Endodermal cell (in vitro differentiated cells): ENCODE measurements at regions not wholly inside any gene's neighbourhood (a gene's known extent, or its start where the extent isn't known, plus 50 kb on each side); places are given as distances from the start of the nearest gene placed in this dataset.

Experiments used
- DNase-seq: peaks from one replicate; pipeline ENCODE4 v3.0.0-alpha.2; 2017
- H3K27ac ChIP-seq: 2 replicates; pipeline ENCODE4 v1.5.1; 2013; ENCODE audit warnings: mild to moderate bottlenecking, low read depth, low read length, moderate library complexity
- H3K27me3 ChIP-seq: 2 replicates; pipeline ENCODE4 v1.6.1; 2013; ENCODE audit warnings: mild to moderate bottlenecking, low read length, moderate library complexity; ENCODE audit not compliant: insufficient read depth, control insufficient read depth, poor library complexity, severe bottlenecking
- H3K36me3 ChIP-seq: 2 replicates; pipeline ENCODE4 v1.7.0; 2013; ENCODE audit warnings: mild to moderate bottlenecking, low read length, moderate library complexity; ENCODE audit not compliant: control insufficient read depth, insufficient read depth
- H3K4me1 ChIP-seq: one replicate; pipeline ENCODE4 v1.7.0; 2013; ENCODE audit warnings: low read length; ENCODE audit not compliant: control insufficient read depth, insufficient read depth
- H3K4me3 ChIP-seq: 2 replicates; pipeline ENCODE4 v1.5.1; 2013; ENCODE audit warnings: mild to moderate bottlenecking, low read length, moderate library complexity
- H3K9ac ChIP-seq: 2 replicates; pipeline ENCODE4 v1.6.1; 2013; ENCODE audit warnings: mild to moderate bottlenecking, low read length, moderate library complexity; ENCODE audit not compliant: poor library complexity, severe bottlenecking; ENCODE audit errors: extremely low read depth
- H3K9me3 ChIP-seq: 2 replicates; pipeline ENCODE4 v1.6.1; 2013; ENCODE audit warnings: mild to moderate bottlenecking, low read length, moderate library complexity; ENCODE audit not compliant: control insufficient read depth
- H3K27ac Mint-ChIP-seq: 2 replicates; pipeline ENCODE4 v1.8.0; 2020; ENCODE audit warnings: mixed read lengths
- H3K27me3 Mint-ChIP-seq: 2 replicates; pipeline ENCODE4 v1.8.0; 2021; ENCODE audit warnings: mild to moderate bottlenecking, mixed read lengths; ENCODE audit not compliant: insufficient read depth
- H3K36me3 Mint-ChIP-seq: 2 replicates; pipeline ENCODE4 v1.8.0; 2020; ENCODE audit warnings: low read depth, mixed read lengths
- H3K4me1 Mint-ChIP-seq: 2 replicates; pipeline ENCODE4 v1.8.0; 2020; ENCODE audit warnings: mixed read lengths
- H3K4me3 Mint-ChIP-seq: 2 replicates; pipeline ENCODE4 v1.8.0; 2020; ENCODE audit warnings: mild to moderate bottlenecking, moderate library complexity, mixed read lengths
- H3K9me3 Mint-ChIP-seq: 2 replicates; pipeline ENCODE4 v1.8.0; 2020; ENCODE audit warnings: mild to moderate bottlenecking, mixed read lengths
- CTCF ChIP-seq: fragments of 200-600 bp; sonication (generic); conservative IDR thresholded peaks from 2 replicates; pipeline ENCODE4 v1.5.0; 2021; ENCODE audit warnings: antibody characterized with exemption, mild to moderate bottlenecking
- WGBS, 2 experiments: methylation state at CpG; one replicate each; pipeline versions ENCODE4 v1.1.5 to v1.1.7; 2013; ENCODE audit warnings: missing lambda C conversion rate in 2 of 2, mixed read lengths in 1 of 2; ENCODE audit not compliant: insufficient coverage in 1 of 2, insufficient read length in 1 of 2; 5-methylcytosine and 5-hydroxymethylcytosine counted together

GRCh38 chr14:22464422-22465142 is 124.4 kb downstream of the DAD1 start:
- WGBS, 2 experiments = 92 to 100% methylated on average over 4 of the region's 4 CpGs
- H3K36me3 ChIP-seq = no peaks in the 10 kb centered on the region
- no peaks in the 10 kb centered on the region for H3K9me3 Mint-ChIP-seq
- H3K27me3 ChIP-seq = no peaks in the 10 kb centered on the region
- no peak for DNase-seq
- no peak for TF ChIP-seq CTCF
- peaks cover 3% of the 10 kb centered on the region for H3K4me1 ChIP-seq
- H3K27me3 Mint-ChIP-seq = no peaks in the 10 kb centered on the region
- H3K4me3 Mint-ChIP-seq = no peak overlapping the region
- no peaks in the 10 kb centered on the region for H3K9me3 ChIP-seq
- no peak overlapping the region for H3K9ac ChIP-seq
- H3K36me3 Mint-ChIP-seq = no peaks in the 10 kb centered on the region
- no peak overlapping the region for H3K27ac ChIP-seq
- no peak overlapping the region for H3K27ac Mint-ChIP-seq
- no peak overlapping the region for H3K4me3 ChIP-seq
- H3K4me1 Mint-ChIP-seq = peaks cover 6% of the 10 kb centered on the region

GRCh38 chr14:22463763-22464173 is 125.3 kb downstream of the DAD1 start:
- Histone ChIP-seq H3K4me3 (no peak overlapping the region), H3K4me1 (peaks cover 3% of the 10 kb centered on the region), H3K27me3 (peaks cover 1% of the 10 kb centered on the region), H3K36me3 (no peaks in the 10 kb centered on the region), H3K9ac (no peak overlapping the region), H3K27ac (no peak overlapping the region), H3K9me3 (no peaks in the 10 kb centered on the region)
- Mint-ChIP-seq H3K9me3 (no peaks in the 10 kb centered on the region), H3K27ac (no peak overlapping the region), H3K4me1 (peaks cover 6% of the 10 kb centered on the region), H3K27me3 (no peaks in the 10 kb centered on the region), H3K36me3 (no peaks in the 10 kb centered on the region), H3K4me3 (no peak overlapping the region)
- DNase-seq = no peak
- no peak for TF ChIP-seq CTCF
- 93% methylated on average over 3 to 4 of the region's 4 CpGs for WGBS, 2 experiments

- Mint-ChIP-seq H3K27ac (no peak overlapping the region), H3K27me3 (peaks cover 2% of the 10 kb centered on the region), H3K4me1 (peaks cover 6% of the 10 kb centered on the region), H3K36me3 (no peaks in the 10 kb centered on the region), H3K9me3 (no peaks in the 10 kb centered on the region), H3K4me3 (no peak overlapping the region)
- no peak for TF ChIP-seq CTCF
- Histone ChIP-seq H3K4me3 (no peak overlapping the region), H3K27me3 (peaks cover 10% of the 10 kb centered on the region), H3K36me3 (no peaks in the 10 kb centered on the region), H3K27ac (no peak overlapping the region), H3K9me3 (no peaks in the 10 kb centered on the region), H3K9ac (no peak overlapping the region), H3K4me1 (peaks cover 3% of the 10 kb centered on the region)
- WGBS, 2 experiments = 91 to 93% methylated on average over 4 of the region's 4 CpGs
- no peak for DNase-seq
Measured at GRCh38 chr14:22462923-22463322, 126.1 kb downstream of the DAD1 start.
